ENCODE measurements at regions not wholly inside any gene's neighbourhood (a gene's known extent, or its start where the extent isn't known, plus 50 kb on each side); places are given as distances from the start of the nearest gene placed in this dataset.

- POLR2A ChIA-PET: no interaction called here
Observed at GRCh38 chr21:31604591-31605190, 54.8 kb upstream of the SOD1 start.

GRCh38 chr21:31599563-31599962, 59.9 kb upstream of the SOD1 start:
- Histone ChIP-seq H3K27me3 (replicated peaks; ENCODE audit: control insufficient read depth, insufficient read depth, low read length) (no peaks in the 10 kb centered on the region), H3K4me1 (no peaks in the 10 kb centered on the region), H3K9me3 (no peaks in the 10 kb centered on the region), H3K4me3 (ENCODE audit: low read depth, low read length) (no peak overlapping the region), H3K36me3 (ENCODE audit: control insufficient read depth, insufficient read depth, low read length) (no peaks in the 10 kb centered on the region)
- Mint-ChIP-seq H3K4me3 (ENCODE audit: unreplicated experiment) (no peak overlapping the region), H3K27ac (ENCODE audit: unreplicated experiment) (no peak overlapping the region), H3K4me1 (ENCODE audit: low read depth, unreplicated experiment) (no peaks in the 10 kb centered on the region), H3K36me3 (ENCODE audit: insufficient read depth, unreplicated experiment) (no peaks in the 10 kb centered on the region), H3K9me3 (ENCODE audit: unreplicated experiment) (no peaks in the 10 kb centered on the region), H3K27me3 (ENCODE audit: insufficient read depth, unreplicated experiment) (no peaks in the 10 kb centered on the region)
- POLR2A ChIA-PET: no interaction called here
- CTCF ChIA-PET: no interaction called here
- DNase-seq: no peak
- intact Hi-C loops (cut with micrococcal nuclease; ENCODE audit: unreplicated experiment): no loop called here
- no peak for TF ChIP-seq CTCF (IDR thresholded peaks at IDR 0.05; ENCODE audit: insufficient read depth in 1 of 2, low read depth in 1 of 2, low read length in 1 of 2, severe bottlenecking in 1 of 2, unreplicated experiment in 1 of 2)
- BruUV-seq (replicated peaks): no TSS peak

More at GRCh38 chr21:31604591-31605190, 54.8 kb upstream of the SOD1 start:
- H3K27me3 Mint-ChIP-seq (ENCODE audit: insufficient read depth, unreplicated experiment): no peaks in the 10 kb centered on the region
- H3K4me1 Mint-ChIP-seq (ENCODE audit: low read depth, unreplicated experiment): no peaks in the 10 kb centered on the region
- CTCF ChIA-PET: interaction anchor here (0.6 kb wide), 1 partner anchor 154 kb away, joined by 3 read pairs; no protein-coding TSS in a partner anchor
- peaks cover 5% of the 10 kb centered on the region for H3K9me3 Mint-ChIP-seq (ENCODE audit: unreplicated experiment)
- no peaks in the 10 kb centered on the region for H3K4me1 ChIP-seq
- H3K4me3 Mint-ChIP-seq (ENCODE audit: unreplicated experiment): no peak overlapping the region
- no peaks in the 10 kb centered on the region for H3K36me3 ChIP-seq (ENCODE audit: control insufficient read depth, insufficient read depth, low read length)
- no TSS peak for BruUV-seq (replicated peaks)
- no peaks in the 10 kb centered on the region for H3K36me3 Mint-ChIP-seq (ENCODE audit: insufficient read depth, unreplicated experiment)
- no peak overlapping the region for H3K4me3 ChIP-seq (ENCODE audit: low read depth, low read length)
- H3K27me3 ChIP-seq (replicated peaks; ENCODE audit: control insufficient read depth, insufficient read depth, low read length): no peaks in the 10 kb centered on the region
- no peaks in the 10 kb centered on the region for H3K9me3 ChIP-seq
- TF ChIP-seq CTCF (IDR thresholded peaks at IDR 0.05; ENCODE audit: insufficient read depth in 1 of 2, low read depth in 1 of 2, low read length in 1 of 2, severe bottlenecking in 1 of 2, unreplicated experiment in 1 of 2): peak; percentile 71 to 83
- DNase-seq: peak; percentile 46 to 54
- H3K27ac Mint-ChIP-seq (ENCODE audit: unreplicated experiment): no peak overlapping the region
- intact Hi-C loops (cut with micrococcal nuclease; ENCODE audit: unreplicated experiment): loop anchor here (1.0 kb wide), 3 partner anchors 257 to 506 kb away; no protein-coding TSS in a partner anchor

- BruUV-seq (replicated peaks): no TSS peak
- Histone ChIP-seq H3K27me3 (replicated peaks; ENCODE audit: control insufficient read depth, insufficient read depth, low read length) (no peaks in the 10 kb centered on the region), H3K9me3 (no peaks in the 10 kb centered on the region), H3K36me3 (ENCODE audit: control insufficient read depth, insufficient read depth, low read length) (no peaks in the 10 kb centered on the region), H3K4me1 (no peaks in the 10 kb centered on the region), H3K4me3 (ENCODE audit: low read depth, low read length) (no peak overlapping the region)
- Mint-ChIP-seq H3K27ac (ENCODE audit: unreplicated experiment) (no peak overlapping the region), H3K4me1 (ENCODE audit: low read depth, unreplicated experiment) (no peaks in the 10 kb centered on the region), H3K4me3 (ENCODE audit: unreplicated experiment) (no peak overlapping the region), H3K9me3 (ENCODE audit: unreplicated experiment) (no peaks in the 10 kb centered on the region), H3K36me3 (ENCODE audit: insufficient read depth, unreplicated experiment) (no peaks in the 10 kb centered on the region), H3K27me3 (ENCODE audit: insufficient read depth, unreplicated experiment) (no peaks in the 10 kb centered on the region)
- POLR2A ChIA-PET: no interaction called here
- DNase-seq: no peak
- TF ChIP-seq CTCF (IDR thresholded peaks at IDR 0.05; ENCODE audit: insufficient read depth in 1 of 2, low read depth in 1 of 2, low read length in 1 of 2, severe bottlenecking in 1 of 2, unreplicated experiment in 1 of 2): no peak
- intact Hi-C loops (cut with micrococcal nuclease; ENCODE audit: unreplicated experiment): no loop called here
- CTCF ChIA-PET: no interaction called here
Observed at GRCh38 chr21:31599013-31599412, 60.5 kb upstream of the SOD1 start.

Data from Caco-2 (cell line).